ENCODE measurements at regions not wholly inside any gene's neighbourhood (a gene's known extent, or its start where the extent isn't known, plus 50 kb on each side); places are given as distances from the start of the nearest gene placed in this dataset.

GRCh38 chr13:76091076-76091475 lies 454.9 kb downstream of the LMO7 start:
- H3K9me3 ChIP-seq, result no peaks in the 10 kb centered on the region
- TF ChIP-seq CTCF (IDR thresholded peaks at IDR 0.05), result no peak
- TF ChIP-seq POLR2A (IDR thresholded peaks at IDR 0.05), result no peak
- intact Hi-C loops (cut with DNase I; ENCODE audit: low total_unique reads), result no loop called here
- no peaks in the 10 kb centered on the region for H3K4me1 ChIP-seq
- no peak overlapping the region for H3K4me3 ChIP-seq
- no peak overlapping the region for H3K27ac ChIP-seq
- no peaks in the 10 kb centered on the region for H3K27me3 ChIP-seq
- no peak for DNase-seq
- H3K36me3 ChIP-seq, result no peaks in the 10 kb centered on the region

- DNase-seq, result no peak
- H3K27me3 ChIP-seq, result no peaks in the 10 kb centered on the region
- H3K4me1 ChIP-seq, result no peaks in the 10 kb centered on the region
- H3K36me3 ChIP-seq, result no peaks in the 10 kb centered on the region
- intact Hi-C loops (cut with DNase I; ENCODE audit: low total_unique reads), result no loop called here
- no peak overlapping the region for H3K4me3 ChIP-seq
- no peak overlapping the region for H3K27ac ChIP-seq
- no peaks in the 10 kb centered on the region for H3K9me3 ChIP-seq
- no peak for TF ChIP-seq CTCF (IDR thresholded peaks at IDR 0.05)
Observed at GRCh38 chr13:76086729-76087128, 450.6 kb downstream of the LMO7 start.

- intact Hi-C loops (cut with DNase I; ENCODE audit: low total_unique reads), result no loop called here
- no peak for DNase-seq
- Histone ChIP-seq H3K36me3 (no peaks in the 10 kb centered on the region), H3K9me3 (no peaks in the 10 kb centered on the region), H3K27me3 (no peaks in the 10 kb centered on the region), H3K27ac (no peak overlapping the region), H3K4me3 (no peak overlapping the region), H3K4me1 (no peaks in the 10 kb centered on the region)
- TF ChIP-seq CTCF (IDR thresholded peaks at IDR 0.05) (no peak), POLR2A (IDR thresholded peaks at IDR 0.05) (no peak)
Observed at GRCh38 chr13:76067850-76068249, 431.7 kb downstream of the LMO7 start.

GRCh38 chr13:76053181-76053580 lies 417.1 kb downstream of the LMO7 start:
- Histone ChIP-seq H3K4me1 (no peaks in the 10 kb centered on the region), H3K9me3 (no peaks in the 10 kb centered on the region), H3K4me3 (no peak overlapping the region), H3K27ac (no peak overlapping the region), H3K27me3 (no peaks in the 10 kb centered on the region), H3K36me3 (no peaks in the 10 kb centered on the region)
- TF ChIP-seq CTCF (IDR thresholded peaks at IDR 0.05) (no peak), POLR2A (IDR thresholded peaks at IDR 0.05) (no peak)
- intact Hi-C loops (cut with DNase I; ENCODE audit: low total_unique reads), result no loop called here
- no peak for DNase-seq

GRCh38 chr13:76049376-76049746 lies 413.2 kb downstream of the LMO7 start:
- no peak for DNase-seq
- no peaks in the 10 kb centered on the region for H3K9me3 ChIP-seq
- H3K27me3 ChIP-seq, result no peaks in the 10 kb centered on the region
- H3K4me3 ChIP-seq, result no peak overlapping the region
- H3K4me1 ChIP-seq, result no peaks in the 10 kb centered on the region
- H3K27ac ChIP-seq, result no peak overlapping the region
- intact Hi-C loops (cut with DNase I; ENCODE audit: low total_unique reads), result no loop called here
- peaks cover 0 to 1% of the 10 kb centered on the region in 2 donors for H3K36me3 ChIP-seq
- no peak for TF ChIP-seq POLR2A (IDR thresholded peaks at IDR 0.05)
- TF ChIP-seq CTCF (IDR thresholded peaks at IDR 0.05), result no peak
